ENCODE measurements at regions not wholly inside any gene's neighbourhood (a gene's known extent, or its start where the extent isn't known, plus 50 kb on each side); places are given as distances from the start of the nearest gene placed in this dataset.

GRCh38 chr11:13101644-13102512, 92.8 kb downstream of the RASSF10 start:
- TF ChIP-seq EP300 (IDR thresholded peaks at IDR 0.05), result no peak
- no peak for TF ChIP-seq POLR2A (IDR thresholded peaks at IDR 0.05)

All from stomach (tissue), 4 donors.